HG02840 (cell line): ENCODE measurements at regions not wholly inside any gene's neighbourhood (a gene's known extent, or its start where the extent isn't known, plus 50 kb on each side); places are given as distances from the start of the nearest gene placed in this dataset.

ENCODE experiments used
- ATAC-seq: cut with Tn5 transposase; IDR thresholded peaks from one replicate; pipeline ENCODE4 v1.9.1; 2021; ENCODE audit warnings: mild to moderate bottlenecking, moderate library complexity, moderate number of reproducible peaks; ENCODE audit not compliant: unreplicated experiment, low FRiP score

- ATAC-seq = no peak
Observed at GRCh38 chr2:41610501-41611190, 437.2 kb upstream of the PKDCC start.

DNA sequence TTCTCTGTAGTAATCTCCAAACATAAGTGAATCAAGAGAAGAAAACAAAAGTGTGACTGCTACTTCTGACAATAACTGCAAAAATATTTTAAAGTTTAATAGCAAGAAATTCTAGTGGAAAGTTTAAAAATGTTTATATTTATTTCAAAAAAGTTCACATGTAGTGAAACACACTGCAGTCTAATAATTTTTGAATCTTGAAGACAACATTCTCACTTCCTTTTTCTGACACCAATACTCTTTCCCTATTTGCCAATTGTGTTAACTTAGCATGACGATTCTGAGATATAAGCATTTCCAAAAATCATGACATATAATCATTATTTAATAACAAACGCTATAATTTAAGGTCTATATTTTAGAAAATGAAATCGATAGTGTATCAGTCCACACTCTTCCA is 429.1 kb upstream of the PKDCC start:
- ATAC-seq = no peak

DNA sequence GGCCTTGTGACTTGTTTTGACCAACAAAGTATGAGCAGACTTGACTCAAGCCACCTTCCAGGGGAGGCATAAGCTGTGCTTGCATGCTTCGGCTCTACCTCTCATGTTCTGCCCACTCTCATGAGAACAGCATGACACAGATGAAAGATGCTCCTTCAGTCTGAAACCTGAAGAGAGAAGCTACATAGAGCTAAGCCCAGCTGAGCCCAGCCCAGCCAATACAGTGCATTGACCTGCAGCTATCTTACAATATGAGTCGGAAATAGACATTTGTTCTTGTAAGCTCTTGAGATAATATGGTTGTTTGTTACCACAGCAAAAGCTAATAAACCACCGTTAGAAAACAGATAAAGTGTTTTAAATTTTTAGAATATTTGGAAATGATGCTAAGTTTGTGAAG is 426.7 kb upstream of the PKDCC start:
- ATAC-seq = no peak

- no peak for ATAC-seq
Observed at GRCh38 chr2:41621563-41621962, 426.3 kb upstream of the PKDCC start.

DNA sequence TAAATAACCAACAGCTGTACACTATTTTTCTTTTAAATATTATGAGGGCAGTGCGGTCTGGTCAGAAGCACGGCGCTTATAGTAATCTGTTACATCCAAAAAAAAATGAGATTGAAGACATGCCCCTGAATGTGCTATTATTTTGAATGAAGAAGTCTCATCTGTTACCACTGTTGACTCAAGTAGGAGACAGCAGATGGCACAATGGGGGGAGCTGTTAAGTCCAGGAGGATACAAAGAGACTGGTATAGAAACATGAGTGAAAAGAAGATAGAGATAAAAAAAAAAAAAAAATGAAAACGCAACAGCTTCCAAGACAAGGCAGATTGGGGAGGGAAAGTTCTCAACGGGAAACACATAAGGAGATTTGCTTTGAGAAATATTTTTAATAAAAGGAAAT is 425.5 kb upstream of the PKDCC start:
- ATAC-seq = no peak

DNA sequence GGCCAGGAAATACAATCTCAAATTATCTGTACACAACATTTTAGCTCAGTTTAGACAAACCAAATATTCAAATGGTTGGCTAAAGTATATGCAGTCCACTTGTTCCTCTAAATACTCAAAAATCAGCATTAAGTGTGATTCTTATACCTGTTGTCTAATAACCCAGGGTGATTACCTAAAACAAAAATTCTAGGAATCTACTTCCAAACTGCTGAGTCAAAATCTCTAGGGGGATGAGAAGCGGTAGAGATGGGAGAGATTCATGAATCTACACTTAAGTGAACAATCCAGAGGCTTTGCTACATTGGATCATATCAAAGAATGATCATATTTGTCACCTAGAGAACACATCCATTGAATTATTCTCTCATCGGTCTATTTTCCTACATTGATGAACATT is 420.9 kb upstream of the PKDCC start:
- no peak for ATAC-seq

DNA sequence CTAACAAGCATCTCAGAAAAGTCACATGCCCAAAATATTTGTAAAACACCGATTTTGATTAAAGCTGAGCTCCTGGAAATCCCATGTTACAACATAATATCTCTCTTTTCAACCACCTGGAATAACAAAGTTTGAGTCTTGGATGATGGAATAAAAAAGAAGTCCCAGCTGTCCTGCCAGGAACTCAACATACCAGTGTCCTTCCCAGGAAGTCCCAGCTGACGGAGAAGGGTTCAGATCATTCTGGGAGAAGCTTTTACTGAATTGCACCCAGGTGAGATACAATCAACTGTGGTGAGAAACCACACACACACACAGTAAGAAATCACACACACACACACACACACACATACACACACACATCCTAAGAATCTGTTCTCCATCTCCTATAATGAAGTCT is 413.1 kb upstream of the PKDCC start:
- no peak for ATAC-seq

GRCh38 chr2:41644936-41645335 is 402.9 kb upstream of the PKDCC start:
- ATAC-seq = no peak

- ATAC-seq = no peak
Observed at GRCh38 chr2:41647468-41648050, 400.3 kb upstream of the PKDCC start.

DNA sequence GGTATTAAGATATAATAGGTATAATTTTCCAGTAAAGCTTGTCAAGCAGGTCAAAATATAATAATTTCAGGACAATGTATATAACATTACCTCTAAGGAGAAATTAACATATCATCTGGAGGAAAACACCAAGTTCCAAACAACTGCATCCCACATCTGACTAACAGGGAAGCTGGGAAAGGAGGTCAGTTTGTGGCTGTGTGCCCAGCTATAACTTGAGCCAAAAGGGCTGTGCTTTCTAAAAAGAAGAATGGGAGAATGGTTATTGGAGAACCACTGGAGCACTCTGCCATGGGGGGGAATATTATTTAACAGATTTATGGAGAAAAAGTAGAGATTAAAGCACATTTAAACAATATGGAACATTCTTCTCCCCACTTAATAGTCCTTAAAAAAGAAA is 390.6 kb upstream of the PKDCC start:
- no peak for ATAC-seq

DNA sequence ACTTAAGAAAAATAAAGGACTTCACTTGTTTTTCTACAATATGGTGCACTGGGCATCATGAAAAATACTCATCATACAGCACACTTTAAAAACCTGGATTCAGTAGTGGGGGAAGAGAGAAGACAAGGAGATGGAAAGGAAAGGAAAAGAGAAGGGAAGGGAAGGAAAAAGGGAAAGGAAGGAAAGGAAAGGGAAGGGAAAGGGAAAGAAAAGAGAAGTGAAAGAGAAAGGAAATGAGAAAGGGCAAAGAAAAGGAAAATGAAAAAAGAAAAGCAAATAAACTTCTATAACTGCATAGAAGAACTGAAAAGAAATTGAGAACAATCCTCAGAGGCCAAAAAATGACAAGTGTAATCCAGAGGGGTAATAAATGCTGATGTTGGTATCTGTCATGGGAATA is 388.1 kb upstream of the PKDCC start:
- no peak for ATAC-seq

GRCh38 chr2:41662461-41662860 is 385.4 kb upstream of the PKDCC start:
- ATAC-seq = no peak

GRCh38 chr2:41663056-41663455 is 384.8 kb upstream of the PKDCC start:
- no peak for ATAC-seq

- ATAC-seq = no peak
Observed at GRCh38 chr2:41668529-41668928, 379.3 kb upstream of the PKDCC start.

DNA sequence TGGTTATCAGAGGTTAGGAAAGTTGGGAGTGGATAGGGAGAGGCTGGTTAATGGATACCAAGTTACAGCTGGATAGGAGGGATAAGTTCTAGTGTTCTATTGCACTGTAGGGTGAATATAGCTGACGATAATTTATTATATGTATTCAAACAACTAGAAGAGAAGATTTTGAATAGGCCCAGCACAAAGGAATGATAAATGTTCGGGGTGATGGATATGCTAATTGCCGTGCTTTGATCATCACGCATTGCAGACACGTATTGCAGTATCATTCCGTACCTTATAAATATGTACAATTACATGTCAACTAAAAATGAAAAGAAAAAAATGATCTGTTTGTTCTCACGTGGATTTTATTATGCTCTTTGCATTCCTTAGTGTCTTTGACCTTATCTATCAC is 369.2 kb upstream of the PKDCC start:
- ATAC-seq = no peak

- ATAC-seq = no peak
Observed at GRCh38 chr2:41686156-41686555, 361.7 kb upstream of the PKDCC start.

DNA sequence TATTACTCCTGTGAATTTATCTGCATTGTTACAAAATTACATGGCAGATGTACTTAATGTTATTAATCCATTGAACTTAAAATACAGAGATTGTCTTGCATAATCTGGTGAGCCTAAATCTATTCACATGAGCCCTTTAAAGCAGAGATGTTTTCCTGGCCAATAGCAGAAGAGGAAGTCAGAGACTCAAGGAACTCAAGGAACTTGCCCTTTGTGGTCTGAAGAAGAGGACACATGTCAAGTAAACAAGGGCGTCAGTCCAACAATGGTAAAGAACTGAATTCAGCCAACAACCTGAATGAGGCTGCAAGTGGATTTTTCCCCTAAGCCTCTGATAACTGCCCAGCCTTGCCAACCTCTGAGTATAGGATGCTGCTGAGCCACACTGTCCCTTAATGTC is 356.3 kb upstream of the PKDCC start:
- ATAC-seq = no peak

DNA sequence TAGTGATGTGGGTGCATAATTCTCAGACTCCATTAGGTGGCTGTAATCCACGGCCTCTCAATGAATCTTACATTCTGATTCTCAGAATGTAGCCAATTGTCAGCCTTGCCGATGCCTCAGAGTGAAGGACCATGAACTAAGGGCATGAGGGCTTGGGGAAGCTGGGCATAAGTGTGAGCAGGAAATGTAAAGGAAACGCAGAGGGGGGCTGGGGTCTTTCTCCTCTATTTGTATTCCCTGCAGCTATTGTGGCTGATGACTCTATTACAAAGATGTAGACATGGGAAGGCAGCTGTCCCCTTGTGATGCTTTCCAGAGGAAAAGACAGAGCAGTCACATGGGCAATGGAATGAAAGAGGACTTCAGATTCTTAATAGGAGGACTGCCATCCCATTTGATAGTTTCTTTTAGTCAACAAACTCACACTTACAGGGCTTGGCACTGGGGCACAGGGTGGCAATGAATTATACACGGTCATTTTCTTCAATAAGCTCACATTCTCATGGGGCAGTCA is 353.2 kb upstream of the PKDCC start:
- no peak for ATAC-seq

- no peak for ATAC-seq
Observed at GRCh38 chr2:41695198-41696113, 352.4 kb upstream of the PKDCC start.

- ATAC-seq = no peak
Observed at GRCh38 chr2:41697389-41697788, 350.4 kb upstream of the PKDCC start.

DNA sequence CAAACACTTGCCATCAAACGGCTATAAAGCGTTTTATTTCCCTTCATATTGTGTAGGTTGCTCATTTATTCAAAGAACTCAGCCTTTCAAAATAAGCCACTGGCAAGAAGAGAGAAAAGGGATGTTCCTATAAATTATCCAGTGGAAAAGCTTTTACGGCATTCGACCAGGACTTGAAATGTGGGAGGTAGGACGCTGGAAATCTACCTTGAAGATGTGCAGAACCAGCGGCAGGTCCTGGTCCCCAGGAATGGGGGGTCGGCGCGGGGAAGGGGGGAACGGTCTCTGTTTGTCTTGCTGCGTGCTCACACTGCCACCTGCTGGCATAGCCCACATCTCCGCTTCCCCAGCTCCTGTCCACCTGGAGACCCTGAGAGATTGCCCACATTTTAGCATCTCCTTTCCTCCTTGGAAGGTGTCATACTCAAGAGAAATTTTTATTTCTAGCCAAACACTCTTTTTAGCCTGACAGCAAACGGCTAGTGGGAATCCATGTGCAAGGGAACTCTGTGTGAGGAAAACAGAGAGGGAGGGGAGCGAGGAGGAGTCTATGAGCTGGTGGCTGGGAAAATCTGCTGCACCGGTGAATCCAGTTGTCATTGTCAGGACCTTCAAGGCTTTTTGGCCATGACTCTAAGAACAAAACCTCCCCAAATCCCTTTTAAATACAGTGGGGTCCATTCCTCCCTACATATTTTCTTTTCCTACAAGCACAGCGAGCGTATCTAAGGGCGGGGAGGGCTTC is 349.0 kb upstream of the PKDCC start:
- ATAC-seq = no peak
